HG02759 (cell line): ENCODE measurements at regions not wholly inside any gene's neighbourhood (a gene's known extent, or its start where the extent isn't known, plus 50 kb on each side); places are given as distances from the start of the nearest gene placed in this dataset.
"Not testable (repeated sequence)": the region's sequence is repeated elsewhere in the genome, so short reads cannot be mapped to it uniquely, and the experiment has no call there.

ENCODE experiments used
- ATAC-seq: cut with Tn5 transposase; IDR thresholded peaks from one replicate; pipeline ENCODE4 v1.9.1; 2021; ENCODE audit warnings: mild to moderate bottlenecking, moderate library complexity; ENCODE audit not compliant: unreplicated experiment

DNA sequence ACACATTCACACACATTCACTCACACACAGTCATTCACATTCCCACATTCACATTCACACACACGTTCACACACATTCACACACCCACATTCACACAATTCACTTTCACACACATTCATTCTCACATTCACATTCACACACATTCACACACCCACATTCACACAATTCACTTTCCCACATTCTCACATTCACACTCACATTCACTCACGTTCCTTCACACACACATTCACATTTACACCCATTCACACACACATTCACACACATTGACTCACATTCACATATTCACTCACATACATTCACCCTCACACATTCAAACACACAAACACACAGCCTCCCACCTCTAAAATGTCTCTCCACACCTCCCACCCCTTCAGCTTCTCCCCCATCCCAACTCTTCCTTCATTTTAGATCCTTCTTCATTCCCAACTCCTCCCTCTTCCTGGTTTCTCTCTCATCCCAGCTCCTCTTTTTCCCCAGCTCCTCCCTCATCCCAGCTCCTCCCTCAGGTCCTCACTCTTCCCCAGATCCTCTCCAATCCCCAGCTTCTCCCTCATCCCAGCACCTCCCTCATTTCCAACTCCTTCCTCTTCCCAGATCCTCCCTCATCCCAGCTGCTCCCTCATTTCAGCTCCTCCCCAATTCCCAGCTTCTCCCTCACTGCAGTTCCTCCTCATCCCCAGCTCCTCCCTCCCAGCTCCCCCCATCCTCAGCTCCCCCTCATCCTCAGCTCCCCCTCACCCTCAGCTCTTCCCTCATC is 111.0 kb downstream of the FAM53A start:
- ATAC-seq, result no peak

DNA sequence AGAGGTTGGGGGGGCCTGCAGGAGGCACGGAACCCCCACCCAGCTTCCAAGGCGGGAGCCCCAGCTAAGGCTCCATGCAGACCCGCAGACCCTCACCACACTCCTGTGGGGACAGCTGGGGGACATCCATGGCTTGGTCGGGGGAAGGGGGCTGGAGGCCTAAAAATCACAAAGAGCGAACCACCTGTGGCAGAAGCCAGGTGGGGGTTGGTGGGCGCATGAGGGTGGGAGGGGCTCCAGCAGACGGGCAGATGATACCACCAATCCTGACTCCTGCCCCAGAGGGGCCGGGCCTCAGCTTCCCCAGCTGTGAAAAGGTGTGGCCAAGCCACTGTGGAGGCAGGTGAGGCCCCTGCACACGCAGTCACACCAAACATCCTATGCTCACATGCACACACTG is 111.6 kb downstream of the FAM53A start:
- ATAC-seq, result no peak

DNA sequence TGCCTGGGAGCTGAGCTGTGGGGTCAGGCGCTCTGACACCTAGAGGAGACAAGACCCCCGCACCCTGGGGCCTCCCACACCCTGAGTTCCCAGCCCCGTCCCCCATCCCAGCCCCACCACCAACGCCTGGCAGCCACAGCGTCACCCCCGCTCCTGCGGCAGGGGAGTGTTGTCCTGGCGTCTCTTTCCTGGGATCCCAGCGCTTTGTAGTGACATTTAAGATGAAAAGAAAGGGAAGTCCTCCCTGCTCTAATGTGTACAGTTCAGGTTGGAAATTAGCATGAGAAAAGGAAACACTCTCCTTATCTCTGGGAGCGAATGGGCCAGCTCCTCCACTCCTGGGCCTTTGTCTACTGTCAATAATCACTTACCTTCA is 112.1 kb downstream of the FAM53A start:
- no peak for ATAC-seq

DNA sequence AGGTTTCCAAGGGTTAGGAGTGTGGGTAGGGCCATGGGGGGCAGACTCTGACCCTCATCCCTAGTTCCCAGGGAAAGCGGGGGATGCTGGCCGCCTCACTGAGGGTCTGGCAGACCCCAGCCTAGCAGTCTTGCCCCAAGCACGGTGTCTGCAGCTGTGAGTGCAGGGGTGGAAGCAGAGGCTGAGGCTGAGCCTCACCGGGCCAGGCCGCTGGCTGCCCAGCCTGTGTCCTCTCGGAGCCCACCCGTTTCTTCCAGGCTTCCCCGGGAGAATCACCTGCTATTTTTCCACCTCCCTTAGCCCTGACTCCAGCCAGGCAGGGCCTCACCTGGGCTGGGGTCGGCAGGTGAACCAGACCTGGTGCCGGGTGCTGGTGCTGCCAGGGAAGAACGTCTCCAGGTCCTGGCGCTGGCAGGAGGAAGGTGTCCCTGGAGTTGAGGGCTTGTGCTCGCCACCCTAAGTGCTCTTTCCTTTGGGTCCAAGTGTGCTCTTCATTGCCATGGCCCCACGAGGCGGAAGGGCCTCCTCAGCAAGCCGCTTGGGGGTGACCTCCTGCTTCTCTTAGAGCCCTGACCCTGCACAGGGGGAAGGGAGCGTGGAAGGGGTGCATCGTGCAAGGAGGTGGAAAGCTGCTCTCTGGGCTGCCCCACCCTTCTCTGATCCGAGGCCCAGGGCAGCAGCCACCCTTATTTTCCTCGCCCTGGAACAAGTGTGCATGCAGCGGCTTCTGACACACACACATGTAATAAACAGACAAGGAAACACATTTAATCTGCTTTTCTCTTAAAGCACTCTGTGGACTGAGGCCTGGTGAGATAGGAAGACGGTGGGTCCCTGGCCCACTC is 112.7 kb downstream of the FAM53A start:
- ATAC-seq, result no peak

DNA sequence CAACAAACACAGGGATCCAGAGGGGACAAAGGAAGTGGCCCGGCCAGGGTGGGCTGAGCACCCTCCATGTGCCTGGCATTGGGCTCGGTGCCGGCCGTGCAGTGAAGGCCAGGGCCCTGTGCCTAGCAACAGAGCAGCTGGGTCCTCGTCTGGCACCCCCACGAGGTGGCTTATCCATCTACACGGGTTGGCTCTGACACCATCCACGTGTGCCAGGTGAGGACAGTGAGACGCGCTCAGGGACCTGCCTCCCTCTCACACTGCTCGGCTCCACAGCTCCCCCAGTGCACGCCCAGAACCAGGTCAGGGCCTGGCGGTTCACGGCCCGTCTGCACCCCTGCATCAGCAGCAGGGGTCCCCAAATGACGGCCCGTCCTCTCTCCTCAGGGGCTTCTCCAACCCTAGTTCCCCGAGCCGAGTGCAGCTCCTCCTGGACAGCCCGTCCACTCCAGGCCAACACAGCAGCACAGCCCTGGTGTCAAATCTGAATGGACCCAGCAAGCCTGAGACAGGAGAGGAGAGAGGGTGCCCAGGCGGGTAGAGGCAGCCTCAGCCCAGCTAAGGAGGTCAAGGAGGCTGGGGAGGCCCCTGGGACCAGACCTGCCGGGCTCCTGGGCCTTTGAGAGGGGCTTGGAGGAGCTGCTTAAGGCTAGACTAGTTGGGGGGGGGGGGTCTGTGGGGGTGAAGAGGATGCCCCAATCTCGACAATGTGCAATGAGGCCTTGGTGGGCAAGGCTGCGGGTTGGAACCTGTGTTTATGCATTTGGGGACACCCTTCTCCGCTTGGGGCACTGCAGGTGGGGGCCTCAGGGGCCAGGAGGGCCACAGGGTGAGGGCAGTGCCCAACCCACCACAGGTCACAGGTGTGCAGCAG is 113.6 kb downstream of the FAM53A start:
- ATAC-seq, result no peak

DNA sequence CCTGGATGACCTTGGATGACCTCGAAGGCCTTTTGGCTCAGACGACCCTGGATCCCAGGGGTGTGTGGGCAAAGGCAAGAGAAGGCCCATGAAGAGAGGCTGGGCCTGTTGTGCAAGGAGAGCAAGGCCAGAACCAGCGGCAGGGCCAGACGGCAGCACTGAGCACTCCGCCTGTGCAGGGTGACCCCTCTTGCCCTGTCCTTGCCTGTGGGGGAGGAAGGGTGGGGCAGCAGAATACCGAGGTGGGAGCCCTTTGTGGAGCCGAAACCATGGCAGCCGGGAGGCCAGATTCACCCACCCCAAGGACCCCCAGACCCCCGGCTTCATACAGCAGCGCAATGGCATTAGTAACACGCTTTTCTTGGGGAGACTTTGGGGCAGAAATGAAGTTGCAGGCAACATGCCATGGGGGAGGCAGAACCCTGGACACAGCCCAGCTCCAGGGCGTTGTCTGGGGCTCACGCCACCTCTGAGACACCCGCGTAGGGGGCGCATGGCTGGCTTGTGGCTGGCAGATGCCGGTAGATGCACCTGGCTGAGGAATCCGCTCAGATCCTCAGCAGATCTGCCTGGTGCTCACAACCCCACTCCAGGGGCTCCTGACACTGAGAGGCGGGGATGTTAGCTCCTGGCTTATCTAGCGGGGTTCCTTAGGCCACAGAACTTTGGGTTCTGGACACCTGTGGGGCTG is 114.5 kb downstream of the FAM53A start:
- no peak for ATAC-seq

DNA sequence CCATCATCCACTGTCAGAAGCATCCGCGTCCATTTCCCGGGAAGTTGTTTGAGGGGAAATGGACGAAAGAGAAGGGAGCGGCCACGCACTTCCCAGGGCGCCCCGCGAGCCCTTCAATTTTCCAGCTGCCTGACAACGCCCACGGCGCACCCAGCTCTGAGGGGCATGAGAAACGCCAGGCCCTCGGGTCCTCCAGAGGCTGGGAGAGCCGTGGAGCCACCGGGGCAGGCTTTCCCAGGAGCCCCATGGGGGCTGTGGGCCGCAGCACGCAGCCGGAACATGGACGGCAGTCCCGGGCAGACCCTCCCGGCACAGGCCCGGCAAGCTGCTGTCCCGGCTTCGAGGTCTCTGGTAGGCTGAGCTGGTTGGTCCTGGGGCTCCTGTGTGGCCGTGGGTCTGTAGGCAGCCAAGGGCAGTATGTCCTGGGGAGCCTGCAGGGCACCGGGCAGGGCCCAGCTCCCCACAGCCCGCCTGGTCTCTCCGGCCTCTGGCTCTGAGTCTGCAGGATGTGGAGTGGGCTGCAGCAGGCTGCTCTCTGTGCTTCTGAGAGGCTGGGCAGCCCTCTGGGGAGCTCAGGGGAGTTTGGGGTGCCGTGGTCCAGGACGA is 115.2 kb downstream of the FAM53A start:
- no peak for ATAC-seq

DNA sequence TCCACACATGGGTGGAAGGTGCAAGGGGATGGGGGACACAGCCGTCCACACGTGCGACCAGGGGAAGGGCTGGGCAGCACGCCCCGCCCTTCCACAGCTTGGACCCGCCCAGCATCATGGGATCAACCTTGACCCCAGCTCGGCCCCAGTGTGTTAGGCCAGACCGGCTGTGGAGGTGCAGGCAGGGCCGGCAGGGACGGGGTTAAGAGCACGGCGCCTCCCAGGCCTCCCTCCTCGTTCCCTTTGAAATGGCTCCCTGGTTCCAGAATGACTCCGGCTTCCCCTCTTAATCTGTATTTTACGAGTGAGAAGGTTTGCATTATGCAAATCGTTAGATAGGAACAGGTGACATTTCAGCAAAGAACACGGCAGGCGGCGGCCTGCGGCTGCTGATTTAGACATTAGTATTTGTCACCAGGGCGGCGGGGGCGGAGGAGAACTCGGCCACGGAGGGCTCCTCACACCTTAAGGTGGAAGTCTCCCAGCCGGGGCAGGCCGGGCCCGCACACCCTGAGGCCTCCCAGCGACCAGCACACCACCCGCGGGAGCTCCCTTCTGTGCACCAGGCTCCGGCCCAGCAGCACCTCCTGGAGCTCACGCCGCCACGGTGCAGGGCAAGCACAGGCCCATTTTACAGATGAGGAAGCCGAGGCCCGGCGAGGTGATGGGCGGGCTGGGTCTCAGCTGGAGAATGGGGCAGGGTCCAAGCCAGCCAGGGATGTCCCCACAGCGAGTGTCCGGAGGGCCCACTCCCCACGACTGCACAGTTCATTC is 116.1 kb downstream of the FAM53A start:
- ATAC-seq, result no peak

DNA sequence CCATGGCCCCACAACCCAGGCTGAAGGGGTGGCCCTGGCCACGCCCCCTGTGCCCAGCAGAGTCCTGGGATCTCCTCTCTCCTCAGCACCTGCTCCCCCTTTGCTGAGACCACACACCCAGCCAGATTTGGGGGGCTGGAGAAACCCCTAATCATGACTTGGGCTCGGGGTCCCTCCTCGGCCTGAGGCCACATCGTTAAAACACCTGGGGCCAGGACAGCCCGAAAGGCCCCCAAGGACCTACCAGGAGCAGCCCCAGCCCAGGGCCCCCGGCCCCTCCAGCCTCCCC is 116.7 kb downstream of the FAM53A start:
- no peak for ATAC-seq

DNA sequence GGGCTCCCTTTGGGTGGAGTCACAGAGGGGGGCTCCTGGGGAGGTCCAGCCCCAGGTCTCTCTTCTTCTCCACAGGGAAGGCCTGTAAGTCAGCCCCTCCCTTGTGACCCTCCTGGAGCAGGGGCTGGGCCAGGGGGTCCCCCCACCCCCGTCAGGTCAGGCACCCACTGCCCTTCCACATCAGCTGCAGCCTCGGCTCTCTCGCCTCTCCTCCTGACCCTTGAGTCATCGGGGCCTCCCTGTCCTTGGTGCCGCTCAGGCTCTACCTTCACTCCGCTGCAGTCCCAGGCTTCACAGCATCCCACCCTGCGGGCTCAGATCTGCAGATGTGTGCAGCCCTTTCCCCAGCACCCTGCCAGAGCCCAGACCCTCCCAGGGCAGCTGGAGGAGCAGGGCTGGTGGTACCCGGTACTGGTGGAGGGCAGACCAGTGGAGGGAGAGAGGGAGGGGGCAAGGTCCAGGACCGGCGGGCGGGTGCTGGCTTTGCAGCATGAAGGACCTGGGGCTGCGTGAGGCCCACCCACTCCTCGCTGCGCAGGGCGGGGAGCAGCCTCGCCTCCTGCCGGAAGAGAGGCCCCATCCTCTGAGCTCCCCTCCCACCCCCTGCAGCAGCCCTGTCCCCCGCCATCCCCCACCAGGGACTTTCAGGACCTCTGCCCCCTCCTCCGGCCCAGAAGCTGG is 117.1 kb downstream of the FAM53A start:
- no peak for ATAC-seq

DNA sequence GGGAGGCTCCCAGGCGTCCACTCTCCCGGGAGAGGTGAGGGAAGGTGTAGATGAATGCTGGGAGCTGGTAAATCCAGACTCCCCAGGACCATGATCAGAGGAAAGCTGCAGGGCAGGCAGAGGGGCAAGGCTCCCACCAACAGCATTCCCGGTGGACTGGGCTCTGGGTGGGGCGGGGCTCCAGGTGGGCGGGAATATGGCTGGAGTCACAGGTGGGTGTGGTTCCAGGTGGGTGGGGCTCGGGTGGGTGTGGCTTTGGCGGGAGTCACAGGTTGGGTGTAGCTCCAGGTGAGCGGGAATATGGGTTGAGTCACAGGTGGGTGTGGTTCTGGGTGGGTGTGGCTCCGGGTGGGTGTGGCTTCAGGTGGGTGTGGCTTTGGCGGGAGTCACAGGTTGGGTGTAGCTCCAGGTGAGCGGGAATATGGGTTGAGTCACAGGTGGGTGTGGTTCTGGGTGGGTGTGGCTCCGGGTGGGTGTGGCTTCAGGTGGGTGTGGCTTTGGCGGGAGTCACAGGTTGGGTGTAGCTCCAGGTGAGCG is 117.7 kb downstream of the FAM53A start:
- not testable (repeated sequence) for ATAC-seq

DNA sequence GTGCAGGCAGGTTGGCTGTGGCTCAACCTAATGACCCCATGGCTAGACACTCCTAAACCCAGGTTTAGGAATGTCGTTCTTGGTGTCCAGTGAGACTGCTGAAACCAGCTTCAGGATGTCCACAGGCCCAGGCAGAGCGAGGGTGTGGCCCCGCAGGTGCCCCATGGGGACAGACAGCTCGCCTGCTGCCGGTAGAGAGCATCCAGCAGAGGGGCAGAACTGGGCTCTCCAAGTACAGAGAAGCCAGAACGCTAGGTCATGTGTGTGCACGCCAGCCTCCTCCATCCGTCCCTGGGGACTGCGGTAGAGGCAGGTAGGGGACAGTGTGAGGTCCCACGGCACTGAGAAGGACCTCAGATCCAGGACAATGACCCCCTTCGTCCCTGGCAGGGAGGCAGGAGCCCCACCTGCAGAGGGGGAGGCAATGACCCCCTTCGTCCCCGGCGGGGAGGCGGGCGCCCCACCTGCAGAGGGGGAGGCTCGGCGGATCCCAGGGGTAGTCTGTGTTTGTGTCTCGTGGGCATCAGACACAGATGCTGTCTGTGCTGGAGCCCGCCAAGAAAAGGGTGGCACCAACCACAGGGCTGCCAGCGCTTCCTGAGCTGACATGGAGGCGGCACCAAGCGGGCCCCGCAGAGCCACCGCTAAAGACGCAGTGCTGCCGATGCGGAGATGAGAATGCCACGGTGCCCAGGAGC is 118.4 kb downstream of the FAM53A start:
- no peak for ATAC-seq

DNA sequence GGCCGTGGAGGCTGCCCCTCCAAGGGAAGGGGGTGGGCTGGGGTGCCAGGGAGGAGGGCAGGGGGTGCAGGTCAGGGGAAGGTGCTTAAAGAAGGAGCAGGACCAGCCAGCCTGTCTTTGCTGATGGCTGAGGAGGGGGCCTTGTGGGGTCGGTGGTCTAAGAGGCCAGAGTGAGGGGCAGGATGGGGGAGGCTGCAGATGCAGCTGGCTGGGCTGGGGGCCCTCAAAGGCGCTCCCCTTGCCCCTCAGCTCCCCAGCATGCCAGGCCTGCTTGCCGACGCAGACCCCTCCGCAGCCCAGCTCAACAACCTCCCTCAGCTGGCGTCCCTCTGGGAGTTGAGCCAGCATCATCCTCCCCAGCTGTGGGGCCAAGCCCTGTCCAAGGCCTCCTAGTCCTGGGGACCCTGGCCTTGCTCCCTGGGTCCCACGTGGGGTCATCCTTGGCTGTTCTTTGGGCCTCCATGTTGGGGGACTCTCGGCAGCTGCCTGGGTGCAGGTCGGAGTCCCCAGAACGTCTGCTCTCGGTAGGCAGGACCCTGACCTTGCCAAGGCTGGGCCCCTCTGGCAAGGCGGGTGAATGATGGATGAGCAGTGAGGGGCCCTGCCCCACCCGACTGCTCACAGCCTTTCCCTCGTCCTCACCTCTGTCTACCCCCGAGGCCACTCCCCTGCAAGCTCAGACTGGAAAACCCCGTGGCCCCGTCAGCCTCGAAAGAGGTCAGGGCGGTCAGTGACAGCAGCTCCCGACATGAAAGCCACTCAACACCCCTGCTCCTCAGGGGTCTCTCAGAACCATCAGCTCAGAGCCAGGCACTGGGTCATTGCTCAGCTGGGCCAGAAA is 119.4 kb downstream of the FAM53A start:
- ATAC-seq, result no peak

DNA sequence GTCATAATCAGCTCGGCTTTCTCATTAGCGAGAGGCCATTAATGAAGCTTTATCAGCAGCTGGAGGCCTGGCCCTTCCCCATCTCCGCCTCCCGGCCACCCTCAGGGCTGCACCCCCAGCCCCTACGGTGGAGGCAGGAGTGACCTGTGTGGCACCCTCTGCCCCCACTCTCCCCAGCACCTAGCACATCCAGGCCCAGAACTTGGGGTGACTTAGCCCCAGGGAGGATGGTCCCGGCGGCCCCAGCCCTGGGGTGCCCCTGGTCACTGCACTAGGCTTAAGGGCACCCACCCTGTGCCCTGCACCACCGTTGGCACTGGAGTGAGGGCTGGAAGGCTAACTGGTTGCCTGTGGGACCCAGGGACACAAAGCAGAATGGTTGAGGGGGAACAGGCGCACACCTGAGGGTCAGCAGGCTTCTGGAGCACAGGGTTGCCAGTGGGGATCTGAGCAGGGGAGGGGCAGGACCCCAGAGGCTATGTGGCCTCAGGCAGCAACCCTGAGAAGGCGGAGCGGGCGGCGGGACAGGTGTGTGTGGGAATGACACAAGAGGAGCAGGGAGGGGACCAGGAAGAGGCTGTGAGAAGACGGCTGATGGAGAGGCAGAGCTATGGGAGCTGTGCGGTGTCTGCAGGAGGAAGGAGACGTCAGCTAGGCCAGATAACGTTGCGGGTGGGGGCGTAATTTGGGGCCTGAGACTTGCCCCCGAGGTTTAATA is 120.2 kb downstream of the FAM53A start:
- ATAC-seq, result no peak

DNA sequence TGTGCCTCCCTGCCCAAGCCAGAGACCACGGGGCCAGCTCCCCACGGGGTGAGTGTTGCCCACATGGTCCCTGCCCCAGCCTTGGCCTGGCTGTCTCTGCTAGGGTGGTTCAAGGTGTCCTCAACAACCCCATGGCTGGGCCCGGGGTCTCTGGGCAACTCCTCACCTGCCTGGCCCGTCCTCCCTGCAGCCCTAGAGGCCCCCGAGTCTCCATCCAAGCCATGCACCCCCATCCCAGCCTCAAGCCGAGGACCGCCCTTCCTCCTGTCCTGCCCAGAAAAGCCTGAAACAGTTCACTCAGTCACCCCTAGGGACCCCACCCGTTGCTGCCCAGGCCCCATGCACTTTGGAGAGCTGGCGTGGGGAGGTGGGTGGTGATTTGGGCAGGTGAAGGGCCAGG is 120.9 kb downstream of the FAM53A start:
- no peak for ATAC-seq

DNA sequence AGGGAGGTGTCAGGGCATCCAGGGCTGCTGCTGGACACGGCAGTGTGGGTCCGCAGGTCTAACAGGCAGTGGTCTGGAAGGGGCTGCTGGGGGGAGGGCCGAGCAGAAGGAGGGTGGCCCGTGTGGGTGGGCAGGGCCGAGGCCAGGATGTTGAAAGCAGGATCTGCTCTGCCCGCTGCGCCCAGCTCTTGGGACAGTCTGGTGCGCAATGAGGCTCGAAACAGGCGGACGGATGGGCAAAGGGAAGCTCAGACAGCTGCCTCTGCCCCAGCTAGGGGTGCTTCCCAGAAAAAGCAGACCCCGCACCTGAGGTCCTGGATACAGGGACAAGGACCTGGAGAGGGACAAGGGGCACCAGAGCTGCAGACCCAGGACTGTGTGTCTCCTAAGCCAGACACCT is 121.3 kb downstream of the FAM53A start:
- no peak for ATAC-seq

DNA sequence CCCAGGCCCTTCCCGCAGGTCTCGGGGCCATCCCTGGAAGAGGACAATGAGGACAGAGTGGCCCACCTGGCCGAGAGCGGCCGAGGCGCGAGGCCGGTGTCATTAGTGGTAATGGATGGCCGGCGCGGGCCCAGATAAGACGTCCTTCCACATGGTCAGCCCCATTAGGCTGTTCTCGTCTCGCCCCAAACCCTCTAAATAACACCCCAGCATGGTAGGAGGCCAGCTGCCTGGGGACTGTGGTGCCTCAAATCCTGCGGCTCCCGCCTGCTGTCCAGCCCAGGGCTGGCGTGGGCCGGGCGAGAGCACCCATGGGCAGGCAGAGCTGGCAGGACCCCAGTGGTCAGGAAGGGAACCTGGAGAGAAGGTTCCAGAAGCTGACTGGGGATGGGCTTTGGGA is 121.7 kb downstream of the FAM53A start:
- ATAC-seq, result no peak
